ENCODE measurements at regions not wholly inside any gene's neighbourhood (a gene's known extent, or its start where the extent isn't known, plus 50 kb on each side); places are given as distances from the start of the nearest gene placed in this dataset.
"Not testable (repeated sequence)": the region's sequence is repeated elsewhere in the genome, so short reads cannot be mapped to it uniquely, and the experiment has no call there.

DNA sequence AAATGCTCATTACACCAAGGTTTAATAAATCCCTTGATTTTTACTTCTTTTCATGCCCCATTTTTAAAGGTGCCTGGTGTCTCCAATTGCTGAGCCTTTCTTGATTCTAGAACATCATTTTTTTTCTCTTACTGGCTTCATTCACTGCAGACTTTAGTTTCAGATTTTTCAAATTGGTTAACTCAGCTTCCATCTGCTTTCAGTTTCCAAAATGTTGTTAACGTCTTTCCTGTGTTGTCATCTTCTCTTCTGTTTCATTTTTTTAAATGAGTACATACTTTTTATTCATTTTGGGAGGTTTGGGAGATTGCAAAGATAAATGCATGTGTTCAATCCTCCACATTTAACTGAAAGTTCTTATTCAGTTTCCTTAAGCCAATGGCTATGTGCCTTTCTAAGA lies 126.4 kb upstream of the CCNG1 start:
- Histone ChIP-seq H3K27ac (ENCODE audit: insufficient read depth, low read depth, low read length) (no peak overlapping the region), H3K36me3 (ENCODE audit: control insufficient read depth in 2 of 2, extremely low read depth in 1 of 2, insufficient read depth in 2 of 2, low read length in 2 of 2) (no peaks in the 10 kb centered on the region), H3K4me2 (ENCODE audit: insufficient read depth, low read length) (no peak overlapping the region), H3K9ac (replicated peaks; ENCODE audit: extremely low read depth, insufficient read depth, low read length) (no peak overlapping the region), H3K79me2 (ENCODE audit: control insufficient read depth, insufficient read depth, low read length) (no peaks in the 10 kb centered on the region), H3K4me1 (ENCODE audit: control insufficient read depth, extremely low read depth, insufficient read depth, low read length) (no peaks in the 10 kb centered on the region), H3K4me3 (replicated peaks in 1 of 3; ENCODE audit: insufficient read depth in 1 of 3, low read depth in 1 of 3, low read length in 3 of 3) (no peak overlapping the region), H2AFZ (ENCODE audit: low read depth, low read length) (no peak overlapping the region), H3K27me3 (ENCODE audit: control insufficient read depth in 2 of 2, insufficient read depth in 2 of 2, low read length in 2 of 2) (no peaks in the 10 kb centered on the region), H4K20me1 (replicated peaks; ENCODE audit: control insufficient read depth, extremely low read depth, insufficient read depth, low read length) (no peaks in the 10 kb centered on the region), H3K9me1 (replicated peaks; ENCODE audit: control insufficient read depth, extremely low read depth, insufficient read depth, low read length) (no peaks in the 10 kb centered on the region), H3K9me3 (replicated peaks; ENCODE audit: control insufficient read depth, insufficient read depth, low read length) (no peaks in the 10 kb centered on the region)
- BruUV-seq (replicated peaks): no TSS peak
- POLR2A ChIA-PET: no interaction called here
- TF ChIP-seq, protein P1, sequence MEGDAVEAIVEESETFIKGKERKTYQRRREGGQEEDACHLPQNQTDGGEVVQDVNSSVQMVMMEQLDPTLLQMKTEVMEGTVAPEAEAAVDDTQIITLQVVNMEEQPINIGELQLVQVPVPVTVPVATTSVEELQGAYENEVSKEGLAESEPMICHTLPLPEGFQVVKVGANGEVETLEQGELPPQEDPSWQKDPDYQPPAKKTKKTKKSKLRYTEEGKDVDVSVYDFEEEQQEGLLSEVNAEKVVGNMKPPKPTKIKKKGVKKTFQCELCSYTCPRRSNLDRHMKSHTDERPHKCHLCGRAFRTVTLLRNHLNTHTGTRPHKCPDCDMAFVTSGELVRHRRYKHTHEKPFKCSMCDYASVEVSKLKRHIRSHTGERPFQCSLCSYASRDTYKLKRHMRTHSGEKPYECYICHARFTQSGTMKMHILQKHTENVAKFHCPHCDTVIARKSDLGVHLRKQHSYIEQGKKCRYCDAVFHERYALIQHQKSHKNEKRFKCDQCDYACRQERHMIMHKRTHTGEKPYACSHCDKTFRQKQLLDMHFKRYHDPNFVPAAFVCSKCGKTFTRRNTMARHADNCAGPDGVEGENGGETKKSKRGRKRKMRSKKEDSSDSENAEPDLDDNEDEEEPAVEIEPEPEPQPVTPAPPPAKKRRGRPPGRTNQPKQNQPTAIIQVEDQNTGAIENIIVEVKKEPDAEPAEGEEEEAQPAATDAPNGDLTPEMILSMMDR (IDR thresholded peaks at IDR 0.05; ENCODE audit: extremely low read depth in 1 of 2, insufficient read depth in 1 of 2, low read depth in 1 of 2, low read length in 2 of 2): no peak
- TF ChIP-seq EZH2 (IDR thresholded peaks at IDR 0.05; ENCODE audit: borderline replicate concordance, low read depth, low read length, severe bottlenecking) (no peak), FOS (IDR thresholded peaks at IDR 0.05; ENCODE audit: borderline replicate concordance, insufficient read depth, low read length) (no peak), POLR2AphosphoS5 (IDR thresholded peaks at IDR 0.05; ENCODE audit: insufficient read depth, low read depth, low read length) (no peak)
- TF ChIP-seq, protein P2, sequence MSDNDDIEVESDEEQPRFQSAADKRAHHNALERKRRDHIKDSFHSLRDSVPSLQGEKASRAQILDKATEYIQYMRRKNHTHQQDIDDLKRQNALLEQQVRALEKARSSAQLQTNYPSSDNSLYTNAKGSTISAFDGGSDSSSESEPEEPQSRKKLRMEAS (IDR thresholded peaks at IDR 0.05; ENCODE audit: insufficient read depth, insufficient read length): no peak
- CTCF ChIA-PET: no interaction called here
- intact Hi-C loops (cut with micrococcal nuclease): no loop called here
- FAIRE-seq (no peak), DNase-seq (ENCODE audit: low read depth, low spot score) (no peak)
- dilution Hi-C loops (cut with MboI; ENCODE audit: extremely low pct_ligation_motif_present, low sequenced_read_pairs): no loop called here

DNA sequence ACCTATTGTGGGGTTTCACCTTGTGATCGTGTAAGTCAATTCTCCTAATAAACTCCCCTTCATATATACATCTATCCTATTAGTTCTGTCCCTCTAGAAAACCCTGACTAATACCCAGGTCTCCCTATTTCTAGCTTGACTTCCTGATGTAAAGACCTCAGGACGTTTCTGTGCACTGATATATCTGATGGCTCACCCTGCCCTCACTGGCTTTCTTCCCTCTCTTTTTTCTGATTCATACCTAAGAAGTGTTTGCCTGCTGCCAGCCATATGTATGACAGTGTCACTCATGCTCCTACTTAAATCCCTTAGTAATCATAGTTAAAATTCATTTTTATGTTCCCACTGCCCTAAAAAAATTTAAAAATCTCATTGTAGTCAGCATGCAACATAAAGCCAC lies 124.8 kb upstream of the CCNG1 start:
- FAIRE-seq (no peak), DNase-seq (ENCODE audit: low read depth, low spot score) (no peak)
- no peak overlapping the region for H3K4me2 ChIP-seq (ENCODE audit: insufficient read depth, low read length)
- intact Hi-C loops (cut with micrococcal nuclease) (no loop called here), dilution Hi-C loops (cut with MboI; ENCODE audit: extremely low pct_ligation_motif_present, low sequenced_read_pairs) (no loop called here)
- ChIA-PET POLR2A (no interaction called here), CTCF (no interaction called here)
- no peak overlapping the region for H3K9ac ChIP-seq (replicated peaks; ENCODE audit: extremely low read depth, insufficient read depth, low read length)
- no peaks in the 10 kb centered on the region for H3K79me2 ChIP-seq (ENCODE audit: control insufficient read depth, insufficient read depth, low read length)
- H3K4me1 ChIP-seq (ENCODE audit: control insufficient read depth, extremely low read depth, insufficient read depth, low read length): no peaks in the 10 kb centered on the region
- no peak for TF ChIP-seq EZH2 (IDR thresholded peaks at IDR 0.05; ENCODE audit: borderline replicate concordance, low read depth, low read length, severe bottlenecking)
- no peak for TF ChIP-seq JUN (IDR thresholded peaks at IDR 0.05; ENCODE audit: borderline replicate concordance, insufficient read depth, insufficient read length, low read depth)
- TF ChIP-seq MYC (IDR thresholded peaks at IDR 0.05; ENCODE audit: low read depth, low read length): no peak
- no peak for TF ChIP-seq POLR2AphosphoS5 (IDR thresholded peaks at IDR 0.05; ENCODE audit: insufficient read depth, low read depth, low read length)
- H2AFZ ChIP-seq (ENCODE audit: low read depth, low read length): no peak overlapping the region
- H4K20me1 ChIP-seq (replicated peaks; ENCODE audit: control insufficient read depth, extremely low read depth, insufficient read depth, low read length): no peaks in the 10 kb centered on the region
- H3K27me3 ChIP-seq (ENCODE audit: control insufficient read depth in 2 of 2, insufficient read depth in 2 of 2, low read length in 2 of 2): no peaks in the 10 kb centered on the region
- no peak overlapping the region for H3K27ac ChIP-seq (ENCODE audit: insufficient read depth, low read depth, low read length)
- no peaks in the 10 kb centered on the region for H3K9me1 ChIP-seq (replicated peaks; ENCODE audit: control insufficient read depth, extremely low read depth, insufficient read depth, low read length)
- H3K9me3 ChIP-seq (replicated peaks; ENCODE audit: control insufficient read depth, insufficient read depth, low read length): no peaks in the 10 kb centered on the region
- H3K4me3 ChIP-seq (replicated peaks in 1 of 3; ENCODE audit: insufficient read depth in 1 of 3, low read depth in 1 of 3, low read length in 3 of 3): no peak overlapping the region
- H3K36me3 ChIP-seq (ENCODE audit: control insufficient read depth in 2 of 2, extremely low read depth in 1 of 2, insufficient read depth in 2 of 2, low read length in 2 of 2): no peaks in the 10 kb centered on the region
- no TSS peak for BruUV-seq (replicated peaks)

DNA sequence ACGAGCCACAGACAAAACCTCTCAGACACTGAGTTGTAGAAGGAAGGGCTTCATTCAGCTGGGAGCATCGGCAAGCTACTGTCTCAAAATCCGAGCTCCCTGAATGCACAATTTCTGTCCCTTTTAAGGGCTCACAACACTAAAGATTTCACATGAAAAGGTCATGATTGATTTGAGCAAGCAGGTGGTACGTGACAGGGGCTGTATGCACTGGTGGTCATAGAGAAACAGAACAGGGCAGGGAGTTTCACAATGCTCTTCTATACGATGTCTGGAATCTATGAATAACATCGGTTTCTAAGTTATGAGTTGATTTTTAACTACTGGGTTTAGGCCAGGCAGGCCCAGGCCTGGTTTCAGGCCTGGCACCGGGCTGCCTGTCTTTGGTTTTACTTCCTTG lies 124.3 kb upstream of the CCNG1 start:
- H2AFZ ChIP-seq (ENCODE audit: low read depth, low read length); H3K27me3 ChIP-seq (ENCODE audit: control insufficient read depth in 2 of 2, insufficient read depth in 2 of 2, low read length in 2 of 2); DNase-seq (ENCODE audit: low read depth, low spot score); intact Hi-C loops (cut with micrococcal nuclease); H3K27ac ChIP-seq (ENCODE audit: insufficient read depth, low read depth, low read length); BruUV-seq (replicated peaks); H3K36me3 ChIP-seq (ENCODE audit: control insufficient read depth in 2 of 2, extremely low read depth in 1 of 2, insufficient read depth in 2 of 2, low read length in 2 of 2); H3K4me1 ChIP-seq (ENCODE audit: control insufficient read depth, extremely low read depth, insufficient read depth, low read length); dilution Hi-C loops (cut with MboI; ENCODE audit: extremely low pct_ligation_motif_present, low sequenced_read_pairs); POLR2A ChIA-PET; H4K20me1 ChIP-seq (replicated peaks; ENCODE audit: control insufficient read depth, extremely low read depth, insufficient read depth, low read length); H3K9ac ChIP-seq (replicated peaks; ENCODE audit: extremely low read depth, insufficient read depth, low read length); CTCF ChIA-PET; H3K9me3 ChIP-seq (replicated peaks; ENCODE audit: control insufficient read depth, insufficient read depth, low read length); FAIRE-seq; H3K79me2 ChIP-seq (ENCODE audit: control insufficient read depth, insufficient read depth, low read length); H3K4me2 ChIP-seq (ENCODE audit: insufficient read depth, low read length); H3K9me1 ChIP-seq (replicated peaks; ENCODE audit: control insufficient read depth, extremely low read depth, insufficient read depth, low read length); H3K4me3 ChIP-seq (replicated peaks in 1 of 3; ENCODE audit: insufficient read depth in 1 of 3, low read depth in 1 of 3, low read length in 3 of 3): not testable (repeated sequence)

Data from endothelial cell of umbilical vein (primary cell).